GM04503 (cell line): ENCODE measurements at regions not wholly inside any gene's neighbourhood (a gene's known extent, or its start where the extent isn't known, plus 50 kb on each side); places are given as distances from the start of the nearest gene placed in this dataset.

Experiments used
- DNase-seq: peaks from one replicate; pipeline ENCODE4 v3.0.0-alpha.2; 2012; ENCODE audit warnings: low read depth

GRCh38 chr2:65842104-65842503 is 409.7 kb upstream of the SPRED2 start:
- no peak for DNase-seq

GRCh38 chr2:65835975-65836549 is 403.7 kb upstream of the SPRED2 start:
- no peak for DNase-seq

GRCh38 chr2:65834771-65835475 is 402.5 kb upstream of the SPRED2 start:
- DNase-seq, result no peak

- no peak for DNase-seq
These were observed 401.7 kb upstream of the SPRED2 start for GRCh38 chr2:65834062-65834461.

- DNase-seq, result no peak
These were observed 399.1 kb upstream of the SPRED2 start for GRCh38 chr2:65831509-65831908.

GRCh38 chr2:65826567-65826966 is 394.2 kb upstream of the SPRED2 start:
- no peak for DNase-seq

- DNase-seq, result no peak
These were observed 391.1 kb upstream of the SPRED2 start for GRCh38 chr2:65823511-65823910.

GRCh38 chr2:65820454-65820853 is 388.1 kb upstream of the SPRED2 start:
- no peak for DNase-seq

GRCh38 chr2:65819963-65820362 is 387.6 kb upstream of the SPRED2 start:
- no peak for DNase-seq

- DNase-seq, result no peak
These were observed 386.6 kb upstream of the SPRED2 start for GRCh38 chr2:65818873-65819451.

GRCh38 chr2:65813631-65814173 is 381.3 kb upstream of the SPRED2 start:
- no peak for DNase-seq

- DNase-seq, result no peak
These were observed 380.5 kb upstream of the SPRED2 start for GRCh38 chr2:65812887-65813286.

- no peak for DNase-seq
These were observed 375.5 kb upstream of the SPRED2 start for GRCh38 chr2:65807942-65808341.

- DNase-seq, result no peak
These were observed 372.4 kb upstream of the SPRED2 start for GRCh38 chr2:65804777-65805176.

GRCh38 chr2:65802298-65802942 is 370.0 kb upstream of the SPRED2 start:
- DNase-seq, result no peak

- no peak for DNase-seq
These were observed 368.6 kb upstream of the SPRED2 start for GRCh38 chr2:65800998-65801397.

- DNase-seq, result no peak
These were observed 366.9 kb upstream of the SPRED2 start for GRCh38 chr2:65799141-65799854.

GRCh38 chr2:65798641-65799040 is 366.2 kb upstream of the SPRED2 start:
- DNase-seq, result no peak

GRCh38 chr2:65794994-65795393 is 362.6 kb upstream of the SPRED2 start:
- no peak for DNase-seq

GRCh38 chr2:65791404-65791975 is 359.1 kb upstream of the SPRED2 start:
- no peak for DNase-seq

- no peak for DNase-seq
These were observed 358.2 kb upstream of the SPRED2 start for GRCh38 chr2:65790676-65790935.
